HCT116 (cell line): ENCODE measurements at regions not wholly inside any gene's neighbourhood (a gene's known extent, or its start where the extent isn't known, plus 50 kb on each side); places are given as distances from the start of the nearest gene placed in this dataset.

Source experiments
- ATAC-seq: fragments of 200-7000 bp; cut with Tn5 transposase; 2 replicates; pipeline ENCODE4 v1.9.1; 2020; ENCODE audit warnings: mild to moderate bottlenecking, moderate library complexity
- BruUV-seq: library from RNA; stranded (reverse); fragments of 400-500 nt; replicated peaks from 2 replicates; lab custom pipeline; 2021; lab: Mats Ljungman, UMichigan
- CTCF ChIA-PET: fragments of 300-600 bp; sonication (Branson Sonifier 250); formaldehyde crosslinking; loops from one replicate; lab custom pipeline; 2021; ENCODE audit warnings: antibody characterized with exemption; lab: Charles Lee
- POLR2A ChIA-PET: fragments of 300-600, 350-600 bp; sonication (Branson Sonifier 250); formaldehyde crosslinking; loops from one replicate; lab custom pipeline; 2021; ENCODE audit warnings: antibody characterized with exemption; lab: Charles Lee
- RAD21 ChIA-PET, 2 experiments: fragments of 300-600 bp; sonication (Branson Sonifier 250); formaldehyde crosslinking; loops; one replicate each; lab custom pipeline; 2023; ENCODE audit warnings: low total read pairs in 2 of 2; ENCODE audit not compliant: uncharacterized antibody in 2 of 2, unreplicated experiment in 2 of 2, low non-redundant PET in 1 of 2; lab: Charles Lee
- DNase-seq: peaks from one replicate; pipeline ENCODE4 v3.0.0-alpha.2; 2010; ENCODE audit warnings: low read depth, low spot score
- H2AFZ ChIP-seq: fragments of 200-600 bp; shearing (Covaris generic), sonication (generic); 2 replicates; pipeline ENCODE4 v1.6.1; 2017; ENCODE audit warnings: low read depth, mixed run types, mixed read lengths, antibody characterized with exemption, low read length; ENCODE audit not compliant: poor library complexity, severe bottlenecking
- H3K27ac ChIP-seq: 2 replicates; pipeline ENCODE4 v1.5.1; 2012; ENCODE audit warnings: low read depth, low read length
- H3K27me3 ChIP-seq: fragments of 200-600 bp; sonication (generic); 2 replicates; pipeline ENCODE4 v1.6.1; 2016; ENCODE audit warnings: mixed run types, low read length, mixed read lengths; ENCODE audit not compliant: insufficient read depth
- H3K36me3 ChIP-seq, 2 experiments: fragments of 200-500 bp in 1 of 2; fragments of 200-600 bp in 1 of 2; sonication (Bioruptor generic) in 1 of 2; sonication (generic) in 1 of 2; 2 replicates each; pipeline versions ENCODE4 v1.5.1 to v1.6.1; 2014 to 2016; ENCODE audit warnings: low read length in 2 of 2, inconsistent platforms in 1 of 2, mixed read lengths in 1 of 2, mixed run types in 1 of 2; ENCODE audit not compliant: insufficient read depth in 2 of 2, control insufficient read depth in 1 of 2
- H3K4me1 ChIP-seq, 2 experiments: fragments of 200-600 bp in 1 of 2; sonication (generic) in 1 of 2; 2 replicates each; pipeline versions ENCODE4 v1.5.1 to v1.6.1; 2012 to 2017; ENCODE audit warnings: low read length in 2 of 2, inconsistent platforms in 1 of 2, mild to moderate bottlenecking in 1 of 2, mixed read lengths in 1 of 2, mixed run types in 1 of 2, moderate library complexity in 1 of 2; ENCODE audit not compliant: insufficient read depth in 2 of 2, control insufficient read depth in 1 of 2
- H3K4me2 ChIP-seq: fragments of 200-600 bp; sonication (generic); 2 replicates; pipeline ENCODE4 v1.6.1; 2017; ENCODE audit warnings: mixed run types, low read length, mixed read lengths
- H3K4me3 ChIP-seq, 2 experiments: fragments of 200-600 bp in 1 of 2; sonication (generic) in 1 of 2; replicated peaks in 1 of 2; 2 replicates each; pipeline ENCODE4 v1.5.1; 2011 to 2016; ENCODE audit warnings: low read length in 2 of 2, control low read depth in 1 of 2, low read depth in 1 of 2, mild to moderate bottlenecking in 1 of 2, mixed read lengths in 1 of 2, mixed run types in 1 of 2
- H3K79me2 ChIP-seq: fragments of 200-600 bp; sonication (generic); 2 replicates; pipeline ENCODE4 v1.6.1; 2017; ENCODE audit warnings: mild to moderate bottlenecking, mixed run types, low read length, moderate library complexity, mixed read lengths; ENCODE audit not compliant: insufficient read depth
- H3K9ac ChIP-seq: fragments of 200-600 bp; sonication (generic); 2 replicates; pipeline ENCODE4 v1.6.1; 2016; ENCODE audit warnings: low read length, mixed read lengths
- H3K9me2 ChIP-seq: fragments of 200-600 bp; sonication (generic), shearing (Covaris generic); 2 replicates; pipeline ENCODE4 v1.6.1; 2017; ENCODE audit warnings: mixed run types, mild to moderate bottlenecking, moderate library complexity; ENCODE audit not compliant: insufficient read depth
- H3K9me3 ChIP-seq, 2 experiments: fragments of 200-500 bp in 1 of 2; fragments of 200-600 bp in 1 of 2; sonication (Bioruptor generic) in 1 of 2; sonication (generic) in 1 of 2; 2 replicates each; pipeline ENCODE4 v1.6.1; 2014 to 2017; ENCODE audit warnings: low read length in 2 of 2, mixed read lengths in 2 of 2, inconsistent platforms in 1 of 2, low read depth in 1 of 2, mild to moderate bottlenecking in 1 of 2, mixed run types in 1 of 2, moderate library complexity in 1 of 2; ENCODE audit not compliant: control insufficient read depth in 1 of 2, insufficient read depth in 1 of 2
- H4K20me1 ChIP-seq: fragments of 200-600 bp; sonication (generic), shearing (Covaris generic); 2 replicates; pipeline ENCODE4 v1.6.1; 2017; ENCODE audit warnings: mixed run types, mild to moderate bottlenecking, moderate library complexity; ENCODE audit not compliant: insufficient read depth
- CBX3 ChIP-seq: IDR thresholded peaks from 2 replicates; pipeline ENCODE4 v1.6.1; 2012; ENCODE audit warnings: low read depth
- CEBPB ChIP-seq: IDR thresholded peaks from 2 replicates; pipeline ENCODE4 v1.6.1; 2012; ENCODE audit warnings: low read depth
- EZH2 ChIP-seq: fragments of 200-600 bp; sonication (generic); IDR thresholded peaks from 2 replicates; pipeline ENCODE4 v1.6.1; 2017; ENCODE audit warnings: antibody characterized with exemption, mixed run types
- EZH2phosphoT487 ChIP-seq: fragments of 200-600 bp; IDR thresholded peaks from 2 replicates; pipeline ENCODE4 v1.6.1; 2018; ENCODE audit warnings: antibody characterized with exemption, borderline replicate concordance
- POLR2A ChIP-seq: IDR thresholded peaks from 2 replicates; pipeline ENCODE4 v1.7.0; 2011; ENCODE audit warnings: borderline replicate concordance; ENCODE audit not compliant: insufficient read depth, insufficient read length; ENCODE audit errors: extremely low read depth
- POLR2AphosphoS5 ChIP-seq: IDR thresholded peaks from 2 replicates; pipeline ENCODE4 v1.6.1; 2011; ENCODE audit warnings: mild to moderate bottlenecking, low read depth, low read length, moderate library complexity
- RAD21 ChIP-seq: IDR thresholded peaks from 2 replicates; pipeline ENCODE4 v1.6.1; 2012; ENCODE audit warnings: low read depth, mild to moderate bottlenecking
- SRF ChIP-seq: IDR thresholded peaks from 2 replicates; pipeline ENCODE4 v1.6.1; 2012; ENCODE audit warnings: low read depth
- YY1 ChIP-seq: IDR thresholded peaks from 2 replicates; pipeline ENCODE4 v1.6.1; 2011; ENCODE audit warnings: low read length, low read depth, moderate library complexity, mild to moderate bottlenecking; ENCODE audit not compliant: insufficient replicate concordance; ENCODE audit errors: extremely low read depth
- intact Hi-C: fragments of 100-400 bp; cut with micrococcal nuclease; formaldehyde crosslinking; loops from 2 replicates; pipeline ENCODE4 v1.10.0; 2022
- TF ChIP-seq, protein P1 (sequence below), 3 experiments: fragments of 200-600 bp in 1 of 3; sonication (generic) in 1 of 3; IDR thresholded peaks in 2 of 3; conservative IDR thresholded peaks in 1 of 3; 2 replicates each; pipeline ENCODE4 v1.5.1; 2012 to 2017; ENCODE audit warnings: low read depth in 2 of 3, low read length in 2 of 3, antibody characterized with exemption in 1 of 3, borderline replicate concordance in 1 of 3, control low read depth in 1 of 3, mild to moderate bottlenecking in 1 of 3, mixed read lengths in 1 of 3, mixed run types in 1 of 3, moderate library complexity in 1 of 3; ENCODE audit not compliant: insufficient read depth in 1 of 3
- TF ChIP-seq, protein P2 (sequence below): IDR thresholded peaks from 2 replicates; pipeline ENCODE4 v1.6.1; 2012; ENCODE audit warnings: low read depth

GRCh38 chr5:115355767-115356381, 59.4 kb upstream of the CCDC112 start:
- Histone ChIP-seq H3K4me2 (no peak overlapping the region), H3K79me2 (no peaks in the 10 kb centered on the region), H3K4me1 (peaks cover 0 to 10% of the 10 kb centered on the region in 2 experiments; a peak in 2 of 4 replicates), H3K27ac (no peak overlapping the region), H3K36me3 (no peaks in the 10 kb centered on the region), H2AFZ (no peak overlapping the region), H3K27me3 (no peaks in the 10 kb centered on the region), H3K9me2 (no peaks in the 10 kb centered on the region), H3K4me3 (no peak overlapping the region), H3K9me3 (no peaks in the 10 kb centered on the region), H4K20me1 (no peaks in the 10 kb centered on the region), H3K9ac (no peak overlapping the region)
- ChIA-PET POLR2A (no interaction called here), CTCF (interaction anchor here (0.6 kb wide), 1 partner anchor 222 kb away, joined by 4 read pairs; no protein-coding TSS in a partner anchor), RAD21 (no interaction called here)
- ATAC-seq = no peak
- DNase-seq = no peak
- no peak for TF ChIP-seq EZH2phosphoT487
- TF ChIP-seq POLR2A = no peak
- TF ChIP-seq, protein P1, sequence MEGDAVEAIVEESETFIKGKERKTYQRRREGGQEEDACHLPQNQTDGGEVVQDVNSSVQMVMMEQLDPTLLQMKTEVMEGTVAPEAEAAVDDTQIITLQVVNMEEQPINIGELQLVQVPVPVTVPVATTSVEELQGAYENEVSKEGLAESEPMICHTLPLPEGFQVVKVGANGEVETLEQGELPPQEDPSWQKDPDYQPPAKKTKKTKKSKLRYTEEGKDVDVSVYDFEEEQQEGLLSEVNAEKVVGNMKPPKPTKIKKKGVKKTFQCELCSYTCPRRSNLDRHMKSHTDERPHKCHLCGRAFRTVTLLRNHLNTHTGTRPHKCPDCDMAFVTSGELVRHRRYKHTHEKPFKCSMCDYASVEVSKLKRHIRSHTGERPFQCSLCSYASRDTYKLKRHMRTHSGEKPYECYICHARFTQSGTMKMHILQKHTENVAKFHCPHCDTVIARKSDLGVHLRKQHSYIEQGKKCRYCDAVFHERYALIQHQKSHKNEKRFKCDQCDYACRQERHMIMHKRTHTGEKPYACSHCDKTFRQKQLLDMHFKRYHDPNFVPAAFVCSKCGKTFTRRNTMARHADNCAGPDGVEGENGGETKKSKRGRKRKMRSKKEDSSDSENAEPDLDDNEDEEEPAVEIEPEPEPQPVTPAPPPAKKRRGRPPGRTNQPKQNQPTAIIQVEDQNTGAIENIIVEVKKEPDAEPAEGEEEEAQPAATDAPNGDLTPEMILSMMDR (IDR thresholded peaks at IDR 0.05 in 2 of 3, conservative IDR thresholded peaks at IDR 0.05 in 1 of 3; ENCODE audit: borderline replicate concordance in 1 of 3, insufficient read depth in 1 of 3, low read depth in 2 of 3, low read length in 2 of 3) = no peak
- no peak for TF ChIP-seq EZH2
- TF ChIP-seq YY1 = no peak
- TF ChIP-seq, protein P2, sequence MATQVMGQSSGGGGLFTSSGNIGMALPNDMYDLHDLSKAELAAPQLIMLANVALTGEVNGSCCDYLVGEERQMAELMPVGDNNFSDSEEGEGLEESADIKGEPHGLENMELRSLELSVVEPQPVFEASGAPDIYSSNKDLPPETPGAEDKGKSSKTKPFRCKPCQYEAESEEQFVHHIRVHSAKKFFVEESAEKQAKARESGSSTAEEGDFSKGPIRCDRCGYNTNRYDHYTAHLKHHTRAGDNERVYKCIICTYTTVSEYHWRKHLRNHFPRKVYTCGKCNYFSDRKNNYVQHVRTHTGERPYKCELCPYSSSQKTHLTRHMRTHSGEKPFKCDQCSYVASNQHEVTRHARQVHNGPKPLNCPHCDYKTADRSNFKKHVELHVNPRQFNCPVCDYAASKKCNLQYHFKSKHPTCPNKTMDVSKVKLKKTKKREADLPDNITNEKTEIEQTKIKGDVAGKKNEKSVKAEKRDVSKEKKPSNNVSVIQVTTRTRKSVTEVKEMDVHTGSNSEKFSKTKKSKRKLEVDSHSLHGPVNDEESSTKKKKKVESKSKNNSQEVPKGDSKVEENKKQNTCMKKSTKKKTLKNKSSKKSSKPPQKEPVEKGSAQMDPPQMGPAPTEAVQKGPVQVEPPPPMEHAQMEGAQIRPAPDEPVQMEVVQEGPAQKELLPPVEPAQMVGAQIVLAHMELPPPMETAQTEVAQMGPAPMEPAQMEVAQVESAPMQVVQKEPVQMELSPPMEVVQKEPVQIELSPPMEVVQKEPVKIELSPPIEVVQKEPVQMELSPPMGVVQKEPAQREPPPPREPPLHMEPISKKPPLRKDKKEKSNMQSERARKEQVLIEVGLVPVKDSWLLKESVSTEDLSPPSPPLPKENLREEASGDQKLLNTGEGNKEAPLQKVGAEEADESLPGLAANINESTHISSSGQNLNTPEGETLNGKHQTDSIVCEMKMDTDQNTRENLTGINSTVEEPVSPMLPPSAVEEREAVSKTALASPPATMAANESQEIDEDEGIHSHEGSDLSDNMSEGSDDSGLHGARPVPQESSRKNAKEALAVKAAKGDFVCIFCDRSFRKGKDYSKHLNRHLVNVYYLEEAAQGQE = no peak
- TF ChIP-seq POLR2AphosphoS5 = no peak
- no peak for TF ChIP-seq RAD21
- TF ChIP-seq CEBPB = no peak
- TF ChIP-seq SRF = no peak
- no peak for TF ChIP-seq CBX3
- no TSS peak for BruUV-seq
- intact Hi-C loops = no loop called here
